C1 segment of cervical spinal cord (tissue), 14 donors: ENCODE measurements at regions not wholly inside any gene's neighbourhood (a gene's known extent, or its start where the extent isn't known, plus 50 kb on each side); places are given as distances from the start of the nearest gene placed in this dataset.
"Not testable (repeated sequence)": the region's sequence is repeated elsewhere in the genome, so short reads cannot be mapped to it uniquely, and the experiment has no call there.

ENCODE experiments used
- DNase-seq, 14 donors: peaks; one replicate each; lab custom pipeline; 2025; lab: John Stamatoyannopoulos, UW

DNA sequence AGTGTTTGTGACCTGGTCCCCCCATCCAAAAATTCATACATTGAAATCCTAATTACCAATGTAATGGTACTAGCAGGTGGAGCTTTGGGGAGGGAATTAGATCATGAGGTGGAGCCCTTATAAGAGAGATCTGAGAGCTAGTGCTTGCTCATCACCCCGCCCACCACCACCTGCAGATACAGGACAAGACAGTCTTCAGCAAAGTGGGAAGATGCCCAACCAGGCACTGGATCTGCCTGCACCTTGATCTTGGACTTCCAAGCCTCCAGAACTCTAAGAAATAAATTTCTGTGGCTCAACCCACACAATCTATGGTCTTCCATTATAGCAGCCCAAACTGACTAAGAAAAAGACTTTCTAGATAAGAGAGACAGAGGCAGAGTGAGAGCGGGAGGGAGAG, 343.4 kb downstream of the LRRIQ3 start:
- DNase-seq, result no peak

DNA sequence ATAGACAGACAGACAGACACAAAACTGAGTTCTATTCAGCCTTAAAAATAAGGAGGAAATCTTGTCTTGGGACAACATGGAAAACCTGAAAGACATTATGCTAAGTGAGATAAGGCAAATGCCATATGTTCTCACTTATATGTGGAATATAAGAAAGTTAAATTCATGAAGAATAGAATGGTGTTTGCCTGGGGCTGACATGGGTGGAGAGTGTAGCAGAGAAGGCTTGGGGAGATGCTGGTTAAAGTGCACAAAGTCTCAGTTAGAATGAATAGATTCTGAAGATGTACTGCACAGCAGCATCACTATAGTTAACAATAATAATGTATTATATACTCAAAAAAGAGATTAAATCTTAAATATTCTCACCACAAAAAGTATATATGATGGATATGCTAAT, 355.5 kb downstream of the LRRIQ3 start:
- no peak for DNase-seq

DNA sequence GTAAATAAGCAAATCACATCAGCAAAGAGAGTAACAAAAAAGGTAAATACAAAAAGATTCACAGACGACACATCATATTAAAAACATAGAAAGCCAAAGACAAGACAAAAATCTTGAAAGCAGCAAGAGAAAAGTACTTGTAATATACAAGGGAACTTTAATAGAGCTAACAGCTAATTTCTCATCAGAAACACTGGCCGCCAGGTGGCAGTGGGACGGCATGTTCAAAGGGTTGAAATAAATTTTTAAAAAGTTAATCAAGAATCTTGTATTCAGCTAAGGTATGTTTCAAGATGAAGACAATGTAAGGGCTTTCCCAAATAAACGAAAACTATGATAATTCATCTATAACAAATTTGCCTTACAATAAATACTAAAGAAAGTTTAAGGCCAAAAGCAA, 358.1 kb downstream of the LRRIQ3 start:
- no peak for DNase-seq

DNA sequence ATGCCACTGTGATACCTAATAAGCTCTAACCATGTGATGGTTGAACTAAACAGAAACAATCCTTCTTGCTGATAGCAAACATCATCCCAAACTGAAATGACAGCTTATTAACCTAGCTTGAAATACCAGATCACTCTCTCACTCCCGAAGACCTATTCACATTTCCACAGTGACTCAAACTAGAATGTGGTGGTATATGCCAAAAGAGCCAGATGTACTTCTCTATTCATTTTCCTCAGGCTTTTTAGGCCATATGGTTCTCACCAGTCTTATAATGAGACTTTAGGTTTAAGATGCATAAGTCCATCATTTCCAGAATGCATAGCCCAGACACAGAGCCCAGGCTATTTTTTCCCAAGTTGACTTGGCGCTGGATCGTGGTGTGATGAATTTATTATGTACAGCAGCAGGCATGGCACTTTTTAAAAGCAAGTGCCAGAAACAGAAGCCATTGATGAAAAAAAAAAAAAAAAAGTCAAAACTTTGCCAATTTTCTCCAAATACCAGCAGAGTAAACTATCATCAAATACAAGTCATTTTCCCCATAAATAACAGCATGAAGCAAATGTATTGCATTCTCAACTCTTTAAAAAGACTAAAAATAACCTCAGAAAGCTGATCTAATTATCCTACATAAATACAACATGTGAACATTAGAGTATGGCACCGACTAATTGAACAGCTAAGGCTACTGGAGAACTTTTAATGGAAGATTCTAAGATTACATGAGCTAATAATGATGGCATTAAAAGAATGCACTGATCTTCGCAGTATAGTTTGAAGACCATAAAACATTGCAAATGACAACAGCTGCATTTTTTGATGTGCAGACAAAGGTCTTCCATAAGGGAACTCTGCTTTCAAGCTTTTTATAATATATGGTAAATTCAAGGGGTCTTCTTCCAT, 365.4 kb downstream of the LRRIQ3 start:
- DNase-seq, result peak in 1 of 14 donors; percentile 85

DNA sequence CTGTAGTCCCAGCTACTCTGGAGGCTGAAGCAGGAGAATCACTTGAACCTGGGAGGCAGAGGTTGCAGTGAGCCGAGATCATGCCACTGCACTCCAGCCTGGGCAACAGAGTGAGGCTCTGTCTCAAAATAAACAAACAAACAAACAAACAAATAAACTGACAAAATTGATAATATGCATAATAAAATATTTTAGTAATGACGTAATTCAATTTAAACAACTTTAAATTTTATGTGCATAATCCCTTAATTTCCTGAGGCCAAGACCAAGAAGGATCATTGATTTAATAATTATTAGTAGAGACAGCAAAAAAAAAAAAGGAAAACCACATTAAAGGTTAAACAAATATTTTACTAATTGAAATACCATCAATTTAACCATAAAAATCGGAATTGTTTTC, 370.7 kb downstream of the LRRIQ3 start:
- not testable (repeated sequence) for DNase-seq

DNA sequence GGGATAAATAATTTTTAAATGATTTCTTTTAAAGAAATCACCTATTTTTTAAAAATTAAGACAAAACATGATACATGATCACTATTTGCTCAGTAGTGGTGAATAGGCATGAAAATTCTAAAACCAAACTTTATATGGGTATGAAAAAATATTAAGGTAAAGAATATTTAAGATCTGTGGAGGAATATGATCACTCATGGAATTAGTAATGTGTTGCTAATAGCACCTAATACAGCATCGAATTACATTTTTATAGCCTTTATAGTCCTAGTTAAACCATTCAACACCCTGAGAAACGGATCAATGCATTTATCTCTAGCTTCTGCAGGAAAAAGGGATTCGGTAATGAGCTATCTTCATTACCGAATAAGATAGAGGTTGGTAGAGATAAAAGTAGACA, 373.9 kb downstream of the LRRIQ3 start:
- DNase-seq, result no peak

DNA sequence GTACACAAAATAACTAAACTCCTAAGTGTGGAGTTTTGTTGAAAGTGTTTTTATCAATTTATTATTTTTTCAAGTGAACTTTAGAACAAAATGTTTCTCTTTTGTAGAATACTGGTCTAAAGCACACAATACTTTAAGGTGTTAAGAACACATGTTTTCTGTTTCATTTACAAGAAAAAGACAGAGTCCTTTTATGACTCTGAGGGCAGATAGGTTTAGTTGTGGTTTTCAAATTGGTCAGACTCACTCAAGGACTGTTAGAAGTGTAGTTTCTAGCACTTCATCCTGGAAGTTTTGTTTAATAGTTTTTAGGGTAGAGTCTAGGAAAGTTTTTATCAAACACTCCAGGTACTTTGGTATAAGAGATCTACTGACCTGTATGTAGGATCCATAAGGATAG, 376.5 kb downstream of the LRRIQ3 start:
- DNase-seq, result no peak

DNA sequence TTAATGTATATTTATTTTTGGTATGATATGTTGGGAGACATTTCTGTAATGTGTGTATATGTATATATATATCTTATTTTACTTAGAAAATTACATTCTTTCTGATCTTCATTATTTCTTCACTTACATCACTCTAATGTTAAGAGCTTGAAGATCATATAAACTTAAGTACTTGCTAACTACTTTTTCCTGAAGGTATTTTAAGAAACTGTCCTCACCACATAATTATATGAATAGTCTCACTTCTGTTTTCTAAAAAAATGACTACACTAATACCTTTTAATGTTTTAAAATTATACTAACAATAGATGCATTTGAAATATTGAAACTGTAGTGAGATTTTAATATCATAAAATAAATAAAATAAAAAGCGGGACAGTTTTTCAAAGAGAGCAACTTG, 377.1 kb downstream of the LRRIQ3 start:
- no peak for DNase-seq

DNA sequence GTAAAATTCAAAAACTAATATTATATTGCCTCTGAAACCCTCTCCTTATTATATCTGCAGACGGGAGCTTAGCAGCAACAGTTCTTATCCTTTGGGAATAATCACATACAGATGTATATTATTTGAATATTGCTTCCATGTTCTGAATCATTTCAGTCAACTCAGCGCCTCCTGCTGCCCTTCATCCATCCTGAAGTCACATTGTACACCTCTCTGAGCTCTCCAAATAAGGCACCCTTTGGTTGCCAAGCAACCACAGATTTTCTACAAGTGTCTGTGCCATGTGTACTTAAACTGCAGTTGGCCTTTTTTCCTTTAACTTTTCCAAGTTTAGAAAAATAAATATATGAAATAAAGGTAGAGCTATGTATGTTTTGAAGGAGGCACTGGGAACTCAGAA, 384.3 kb downstream of the LRRIQ3 start:
- DNase-seq, result no peak

DNA sequence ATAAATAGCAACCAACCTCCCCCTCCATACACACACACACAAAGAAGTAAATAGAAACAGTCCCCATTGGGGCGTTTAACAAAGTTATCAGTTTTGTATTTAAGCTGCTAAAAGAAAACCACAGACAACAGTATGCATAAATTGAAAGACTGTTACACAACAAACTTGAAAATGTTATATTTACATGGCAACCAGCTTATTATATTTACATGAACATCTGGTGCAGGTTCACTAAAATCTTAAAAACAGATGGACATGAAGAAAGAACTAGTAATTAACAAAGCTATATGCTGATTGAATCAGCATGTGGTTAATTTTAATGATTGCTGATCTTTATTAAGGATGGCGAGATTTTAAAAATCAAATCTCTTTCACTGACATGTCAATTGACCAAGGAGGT, 384.7 kb downstream of the LRRIQ3 start:
- DNase-seq, result no peak

DNA sequence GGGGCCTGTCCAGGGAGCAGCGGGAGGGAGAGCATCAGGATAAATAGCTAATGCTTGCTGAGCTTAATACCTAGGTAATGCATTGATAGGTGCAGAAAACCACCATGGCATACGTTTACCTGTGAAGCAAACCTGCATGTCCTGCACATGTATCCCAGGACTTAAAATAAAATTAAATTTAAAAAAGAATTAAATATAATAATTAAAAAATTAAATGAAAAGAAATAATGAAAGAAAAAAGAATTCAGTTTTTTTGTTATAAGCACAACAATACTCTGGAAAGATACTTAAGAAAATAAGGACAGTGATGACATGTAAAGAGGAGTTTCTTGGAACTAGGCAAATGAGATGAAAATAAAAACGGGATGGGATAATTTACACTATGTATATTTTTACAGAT, 386.2 kb downstream of the LRRIQ3 start:
- no peak for DNase-seq

DNA sequence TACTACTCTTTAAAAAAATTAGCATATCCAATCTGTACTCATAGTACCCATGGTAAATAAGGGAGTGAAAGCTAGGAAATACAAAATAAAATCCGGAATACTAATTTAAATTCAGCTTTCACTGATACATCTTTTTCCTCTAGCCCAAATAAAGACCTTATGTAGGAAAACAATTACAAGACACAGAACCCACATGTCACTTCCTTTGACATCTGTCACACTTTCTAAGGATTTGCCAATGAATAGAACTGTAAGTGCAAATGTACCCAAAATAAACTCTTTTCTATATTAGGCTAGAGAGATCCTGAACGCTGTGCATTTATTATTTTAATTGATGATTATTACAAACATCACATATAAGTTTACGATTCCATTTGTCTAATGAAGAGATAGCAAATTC, 393.0 kb downstream of the LRRIQ3 start:
- no peak for DNase-seq

DNA sequence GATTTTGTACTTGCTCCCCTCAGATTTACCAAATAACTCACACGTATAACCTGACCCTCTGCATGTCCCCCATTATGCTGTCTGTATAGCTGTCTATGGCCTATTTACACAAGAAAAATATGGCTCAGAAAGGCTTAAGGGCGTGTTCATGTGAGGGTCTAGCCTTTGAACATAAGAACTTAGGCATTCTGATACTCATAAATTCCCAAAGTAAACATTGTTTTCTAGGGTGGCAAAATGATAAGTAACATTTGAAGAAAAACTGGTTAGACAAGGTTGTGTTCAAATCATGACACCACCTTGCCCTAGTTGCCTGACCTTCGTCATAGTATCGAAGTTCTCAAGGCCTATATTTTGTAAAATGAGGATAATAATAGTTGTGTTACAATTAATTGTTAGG, 394.6 kb downstream of the LRRIQ3 start:
- no peak for DNase-seq

DNA sequence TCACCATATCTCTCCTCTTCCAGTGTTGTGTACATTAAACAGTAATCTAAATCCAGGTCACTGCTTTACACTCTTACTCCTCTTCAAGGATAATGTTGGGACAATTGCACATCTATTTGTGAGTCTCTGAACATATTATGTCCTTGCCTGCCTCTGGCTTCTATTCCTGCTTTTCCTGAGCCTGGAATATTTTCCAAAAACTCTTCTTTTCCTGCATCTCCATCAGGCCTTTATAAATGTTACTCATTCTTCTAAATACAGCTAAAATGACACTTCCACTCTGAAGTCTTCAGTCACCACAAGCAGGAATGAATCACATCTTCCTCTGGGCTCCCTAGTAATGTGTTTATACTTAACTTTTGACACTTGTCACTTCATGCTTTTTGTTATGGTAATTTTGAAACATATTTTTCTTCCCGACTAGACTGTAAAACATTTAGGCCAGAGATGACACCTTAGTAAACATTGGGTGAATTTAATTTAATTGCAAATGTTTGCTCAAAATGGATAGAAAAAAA, 396.0 kb downstream of the LRRIQ3 start:
- no peak for DNase-seq

DNA sequence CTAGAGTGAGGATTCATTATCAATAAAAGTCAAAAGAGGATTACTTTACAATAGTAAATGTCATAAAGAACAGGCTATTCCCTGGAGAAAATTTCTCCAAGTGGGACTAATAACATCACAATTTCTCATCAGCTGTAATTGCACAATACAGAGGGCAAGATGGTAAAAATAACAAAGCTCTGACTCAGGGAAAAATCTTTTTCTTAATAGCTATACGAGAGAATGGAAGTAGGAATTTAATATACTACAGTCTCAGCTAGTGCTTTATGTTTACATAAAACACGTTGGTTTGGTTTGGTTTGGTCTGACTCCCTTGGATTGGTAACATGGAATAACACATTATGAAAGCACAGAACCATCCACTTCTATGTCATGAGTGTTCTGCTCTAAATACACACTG, 397.6 kb downstream of the LRRIQ3 start:
- no peak for DNase-seq

DNA sequence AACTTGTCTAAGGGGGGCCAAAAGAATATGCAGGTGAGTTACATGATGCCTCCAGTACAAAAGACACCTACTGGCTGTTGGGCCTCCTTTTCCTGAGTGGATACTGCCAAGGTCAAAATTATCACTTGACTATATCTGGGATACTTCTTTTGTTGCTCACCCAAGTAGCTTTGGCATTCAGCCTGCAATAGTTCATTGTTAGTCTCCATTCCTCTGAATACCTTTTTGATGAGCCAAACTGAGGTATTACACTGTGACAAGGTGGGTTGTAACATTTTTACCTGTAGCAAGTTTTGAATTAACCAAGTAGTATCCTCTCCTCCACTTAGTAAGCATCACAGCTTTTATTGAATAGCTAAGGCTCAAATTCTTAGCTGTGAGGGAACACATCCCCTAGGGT, 408.0 kb downstream of the LRRIQ3 start:
- DNase-seq, result no peak

DNA sequence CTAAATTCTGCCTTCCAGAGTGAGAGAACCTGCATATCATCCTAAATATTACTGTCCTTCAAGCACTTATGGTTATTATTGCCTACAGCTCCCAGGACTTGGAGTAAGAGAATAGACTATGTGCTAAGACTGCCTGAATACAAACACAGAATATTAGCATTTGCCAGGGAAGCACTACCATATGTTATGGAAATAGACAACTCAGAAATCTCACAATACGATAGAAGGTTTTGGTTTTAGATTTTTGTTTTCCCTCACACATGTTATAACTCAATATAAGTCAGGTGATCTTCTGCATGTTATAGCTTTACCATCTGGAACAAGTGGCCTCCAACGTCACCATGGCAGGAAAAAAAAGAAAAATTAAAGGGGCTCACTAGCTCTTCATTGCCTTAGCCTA, 413.9 kb downstream of the LRRIQ3 start:
- DNase-seq, result no peak

DNA sequence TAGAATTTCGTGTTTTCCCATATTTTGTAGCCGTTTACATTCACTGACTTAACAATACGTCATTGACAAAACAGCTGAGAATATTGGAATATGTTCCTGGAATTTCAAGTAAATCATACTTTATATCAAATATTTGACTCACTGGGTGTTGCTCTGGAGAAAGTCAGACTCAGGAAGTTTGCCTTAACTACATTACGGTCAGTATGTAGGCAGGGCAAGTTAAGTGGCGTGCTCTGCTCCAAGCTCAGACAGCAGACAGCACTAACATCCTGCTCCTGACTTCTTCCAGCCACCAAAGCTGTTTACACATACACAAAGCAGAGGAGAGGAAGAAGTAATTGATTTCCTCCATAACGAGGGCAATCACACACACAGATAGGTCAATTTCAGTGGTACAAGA, 414.6 kb downstream of the LRRIQ3 start:
- DNase-seq, result no peak

DNA sequence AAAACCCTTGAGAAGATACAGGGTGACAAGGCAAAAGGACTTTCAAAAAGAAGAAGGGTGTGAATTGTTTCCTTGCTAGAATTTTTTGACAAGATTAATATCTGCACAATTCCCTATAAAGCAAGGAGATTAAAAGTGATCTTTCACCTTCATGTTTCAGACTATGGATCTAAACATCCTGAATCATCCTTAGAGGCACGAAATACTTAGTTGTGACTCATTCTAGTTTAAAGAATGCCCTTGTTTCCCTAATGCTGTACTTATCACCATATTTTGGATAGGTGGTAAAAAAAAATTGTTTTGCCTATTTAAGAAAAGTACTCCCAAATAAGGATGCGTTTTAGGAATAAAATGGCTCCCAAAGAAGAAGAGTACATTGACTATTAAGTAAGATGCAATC, 415.1 kb downstream of the LRRIQ3 start:
- DNase-seq, result no peak

DNA sequence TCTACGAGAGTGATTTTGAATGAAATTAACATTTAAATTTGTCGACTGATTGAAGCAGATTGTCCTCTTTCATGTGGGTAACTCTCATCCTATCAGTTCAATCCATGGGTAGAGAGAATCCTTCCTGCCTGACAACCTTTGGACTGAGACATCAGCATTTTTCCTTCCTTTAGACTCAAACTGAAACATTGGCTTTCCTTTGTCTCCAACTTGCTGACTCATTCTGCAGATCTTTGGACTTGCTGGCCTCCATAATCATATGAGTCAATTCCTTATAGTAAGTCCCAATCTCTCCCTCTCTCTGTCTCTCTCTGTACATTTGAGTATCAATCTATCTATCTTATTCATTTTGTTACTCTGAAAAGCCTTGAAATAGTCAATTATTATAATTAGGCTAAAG, 416.7 kb downstream of the LRRIQ3 start:
- DNase-seq, result no peak

DNA sequence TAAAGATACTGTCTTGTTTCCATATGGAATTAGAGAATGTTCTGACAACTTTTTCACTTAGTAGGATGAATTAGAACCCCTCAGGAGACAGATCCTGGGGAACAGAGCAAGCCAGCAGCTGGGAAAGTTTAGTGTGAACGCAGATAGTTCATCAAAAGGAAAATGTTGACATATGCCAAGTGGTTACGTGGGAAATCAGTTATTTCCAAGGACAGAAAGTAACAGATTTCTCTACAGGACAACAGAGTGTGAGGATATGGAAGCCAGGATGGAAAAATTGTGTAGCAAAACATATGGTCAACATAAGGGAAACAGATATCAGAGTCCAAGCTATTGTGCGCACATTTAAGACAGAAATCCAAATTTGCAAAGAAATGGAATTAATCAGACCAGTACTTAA, 419.5 kb downstream of the LRRIQ3 start:
- peak in 1 of 14 donors; percentile 67 for DNase-seq

DNA sequence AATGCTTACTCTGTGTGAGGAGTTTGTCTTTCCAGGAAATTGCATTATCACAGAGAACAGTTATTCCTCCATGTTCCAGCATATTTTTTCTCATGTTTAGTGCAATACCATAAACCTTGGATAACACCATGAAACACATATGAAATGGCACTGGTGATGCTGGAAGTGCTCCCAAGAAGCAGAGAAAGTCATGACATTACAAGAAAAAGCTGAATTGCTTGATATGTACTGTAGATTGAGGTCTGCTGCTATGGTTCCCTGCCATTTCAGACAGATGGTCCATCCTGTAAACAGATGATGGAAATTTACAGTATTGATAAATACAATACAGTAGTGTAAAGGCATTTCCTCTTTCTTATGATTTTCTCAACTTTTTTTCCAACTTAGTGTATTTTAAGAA, 422.1 kb downstream of the LRRIQ3 start:
- no peak for DNase-seq

DNA sequence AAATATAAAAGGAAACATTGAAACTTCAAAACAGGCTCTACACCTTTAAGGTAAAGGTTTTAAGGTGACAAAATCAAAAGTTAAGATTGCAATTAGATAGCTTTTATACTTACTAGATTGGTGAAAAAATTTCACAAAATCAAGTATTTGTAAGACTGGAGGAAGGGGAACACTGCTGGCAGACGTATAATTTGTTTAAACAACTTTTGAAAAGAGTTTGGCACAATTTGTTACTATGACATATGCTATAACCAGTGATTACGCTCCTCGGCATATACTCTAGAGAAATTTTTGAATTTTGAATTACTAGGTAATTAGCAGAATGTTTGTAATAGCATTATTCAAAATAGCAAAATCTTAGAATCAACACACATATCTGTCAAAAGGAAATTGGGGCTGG, 425.0 kb downstream of the LRRIQ3 start:
- no peak for DNase-seq

DNA sequence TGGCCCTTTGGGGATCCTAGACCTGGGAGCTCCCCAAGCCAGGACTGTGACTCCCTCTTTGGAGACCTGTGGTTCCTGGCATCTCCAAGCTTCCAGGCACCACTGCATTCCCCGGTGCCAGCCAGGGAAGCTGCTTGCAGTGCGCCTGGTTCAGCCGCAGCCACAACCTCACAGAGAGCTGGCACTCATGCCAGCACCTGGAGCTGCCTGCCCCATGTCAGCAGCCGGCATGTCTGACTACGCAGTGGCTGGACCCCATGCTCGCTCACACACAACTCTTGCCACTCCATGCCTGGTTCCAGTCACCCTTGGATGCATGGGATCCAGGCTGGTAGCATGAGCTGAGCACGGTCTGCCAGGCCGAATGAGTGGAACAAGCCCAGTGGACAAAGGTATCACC, 426.6 kb downstream of the LRRIQ3 start:
- DNase-seq, result no peak
